MV-4-11 (cell line): ENCODE measurements at regions not wholly inside any gene's neighbourhood (a gene's known extent, or its start where the extent isn't known, plus 50 kb on each side); places are given as distances from the start of the nearest gene placed in this dataset.
"Not testable (repeated sequence)": the region's sequence is repeated elsewhere in the genome, so short reads cannot be mapped to it uniquely, and the experiment has no call there.

Source experiments
- DNase-seq: peaks from one replicate; lab custom pipeline; 2025; lab: John Stamatoyannopoulos, UW

DNA sequence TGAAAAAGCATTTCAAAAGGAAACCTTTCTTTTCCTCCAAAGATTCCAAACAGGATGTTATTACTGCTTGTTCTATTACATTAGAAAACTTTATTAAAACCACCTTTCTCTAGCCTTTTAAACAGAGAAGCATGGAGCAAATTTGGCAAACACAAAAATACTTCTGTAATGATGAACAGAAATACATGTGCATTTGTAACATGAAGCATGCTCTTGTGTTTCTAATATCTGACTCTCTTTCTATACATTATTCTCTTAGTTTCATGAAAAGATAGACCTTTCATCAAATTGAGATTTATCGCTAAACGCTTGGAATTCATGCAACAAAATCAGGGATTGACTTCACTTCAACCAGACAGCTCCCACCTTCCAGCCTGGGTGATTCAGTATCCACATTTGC, 152.8 kb upstream of the IRS2 start:
- no peak for DNase-seq

DNA sequence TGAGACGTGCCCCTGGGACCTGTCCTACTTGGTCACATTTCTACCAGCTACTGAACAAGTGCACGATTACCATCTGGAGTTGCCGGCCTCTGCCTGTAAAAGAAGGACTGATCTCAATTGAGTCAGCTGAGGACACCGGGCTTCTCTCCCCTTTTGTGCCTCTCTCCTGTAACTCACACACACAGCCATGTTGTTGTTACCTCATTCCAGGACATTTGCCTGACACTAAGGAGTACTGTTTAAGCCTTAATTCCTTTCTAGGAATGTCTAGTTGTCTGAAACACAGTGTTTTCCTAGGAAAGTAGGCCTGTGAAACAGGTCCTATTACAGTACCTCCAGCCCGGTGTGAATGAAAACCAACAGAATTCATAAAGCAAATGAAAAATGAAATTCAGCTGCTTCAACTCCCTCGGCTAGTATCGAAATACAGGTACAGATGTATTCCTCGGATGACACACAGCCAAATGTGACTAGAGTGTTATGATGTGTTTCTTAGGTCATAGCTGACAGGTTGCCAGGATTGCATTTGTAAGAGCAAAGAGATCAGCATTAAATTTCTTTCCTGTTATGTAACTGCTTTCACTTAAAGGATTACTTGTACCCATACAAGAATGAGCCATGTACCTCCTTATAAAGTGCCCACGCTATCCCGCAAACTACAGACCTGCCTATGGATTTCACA, 152.0 kb upstream of the IRS2 start:
- no peak for DNase-seq

DNA sequence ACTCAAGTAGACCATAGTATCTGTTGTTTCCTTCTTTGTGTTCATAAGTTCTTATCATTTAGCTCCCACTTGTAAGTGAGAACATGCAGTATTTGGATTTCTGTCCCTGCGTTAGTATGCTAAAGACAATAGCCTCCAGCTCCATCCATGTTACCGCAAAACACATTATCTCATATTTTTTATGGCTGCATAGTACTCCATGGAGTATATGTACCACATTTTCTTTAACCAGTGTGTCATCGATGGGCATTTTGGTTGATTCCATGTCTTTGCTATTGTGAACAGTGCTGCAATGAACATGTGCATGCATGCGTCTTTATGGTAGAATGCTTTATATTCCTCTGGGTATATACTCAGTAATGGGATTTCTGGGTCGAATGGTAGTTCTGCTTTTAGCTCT, 148.1 kb upstream of the IRS2 start:
- not testable (repeated sequence) for DNase-seq

DNA sequence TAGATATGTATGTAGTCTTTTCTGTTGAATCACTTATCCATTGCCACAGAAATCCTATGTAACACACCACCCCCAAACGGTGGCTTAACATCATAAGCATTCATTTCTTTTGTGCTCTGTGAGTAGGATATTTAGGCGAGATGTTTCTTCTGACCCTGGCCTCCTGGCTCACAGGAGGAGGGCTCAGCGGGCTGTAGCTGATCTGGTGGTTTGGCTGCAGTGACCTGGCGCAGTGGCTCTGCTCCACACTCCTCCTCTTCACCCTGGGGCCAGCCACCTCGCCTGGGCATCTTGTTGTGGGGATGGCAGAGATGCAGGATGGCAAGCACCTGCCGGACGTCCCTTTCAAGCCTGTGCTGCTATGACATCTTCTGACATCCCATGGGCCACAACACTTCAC, 147.1 kb upstream of the IRS2 start:
- DNase-seq: no peak

DNA sequence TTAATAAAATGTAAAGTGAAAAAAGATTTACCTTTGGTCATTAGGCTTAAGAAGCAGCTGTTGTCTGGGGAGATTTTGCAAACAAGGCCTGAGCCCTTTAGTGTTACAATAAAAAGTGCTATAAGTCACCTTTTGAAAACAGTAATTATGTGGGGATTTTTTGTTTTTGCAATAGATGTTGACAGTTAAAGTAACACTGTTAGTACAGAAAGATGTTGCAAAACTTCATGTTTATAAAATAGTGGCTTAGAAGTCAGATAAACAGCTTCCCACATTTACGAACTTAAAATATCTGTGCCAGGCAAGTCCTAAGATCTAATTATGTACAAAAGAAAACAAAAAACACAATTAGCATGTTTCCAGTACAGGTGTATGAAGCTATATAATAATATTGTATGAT, 138.0 kb upstream of the IRS2 start:
- no peak for DNase-seq

DNA sequence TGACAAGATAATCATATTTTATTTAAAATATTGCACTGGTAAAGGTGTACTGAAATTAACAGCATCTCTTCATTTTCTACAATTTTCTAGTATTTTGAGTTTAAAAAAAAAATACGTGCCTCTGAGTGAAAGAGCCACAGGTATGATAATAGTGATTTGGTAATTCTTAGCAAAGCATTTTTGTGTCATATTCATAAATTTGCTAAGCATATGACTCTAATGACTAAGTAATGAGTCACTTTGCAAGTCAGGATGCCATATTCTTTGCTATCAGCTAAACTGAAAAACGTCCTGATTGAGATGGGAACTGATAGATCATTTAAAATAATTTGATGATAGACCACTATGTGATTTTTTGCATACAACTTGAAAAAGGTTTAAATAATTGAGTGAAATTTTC, 136.1 kb upstream of the IRS2 start:
- no peak for DNase-seq

DNA sequence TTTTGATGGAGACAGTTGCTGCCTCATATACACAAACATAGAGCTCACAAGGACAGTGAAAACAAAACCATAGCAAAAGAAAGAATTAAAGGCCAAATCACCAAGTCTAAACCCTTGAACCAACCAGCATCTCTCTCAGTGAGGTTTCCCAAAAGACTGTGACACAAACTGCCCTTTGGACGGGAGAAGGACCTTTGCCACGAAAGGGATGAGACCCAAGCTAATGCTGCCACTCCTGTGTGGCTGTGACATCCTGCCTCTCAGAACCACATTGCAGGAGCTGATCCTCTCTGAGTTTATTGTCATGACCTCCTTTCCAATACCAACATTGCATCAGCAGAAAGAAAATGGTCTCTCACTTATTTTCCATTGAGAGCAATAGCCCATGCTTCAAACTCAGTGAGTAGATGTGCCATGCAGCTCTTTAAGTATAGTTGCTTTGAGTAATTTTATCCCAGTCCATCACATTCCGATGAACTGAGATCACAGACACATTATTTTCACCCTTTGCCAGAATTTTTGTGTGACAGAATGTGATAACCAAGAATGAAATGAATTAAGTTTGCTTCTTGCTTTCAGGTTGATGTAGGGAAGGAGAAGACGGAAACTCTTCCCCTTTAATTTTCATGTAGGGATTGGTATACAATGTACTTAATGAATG, 133.5 kb upstream of the IRS2 start:
- no peak for DNase-seq

DNA sequence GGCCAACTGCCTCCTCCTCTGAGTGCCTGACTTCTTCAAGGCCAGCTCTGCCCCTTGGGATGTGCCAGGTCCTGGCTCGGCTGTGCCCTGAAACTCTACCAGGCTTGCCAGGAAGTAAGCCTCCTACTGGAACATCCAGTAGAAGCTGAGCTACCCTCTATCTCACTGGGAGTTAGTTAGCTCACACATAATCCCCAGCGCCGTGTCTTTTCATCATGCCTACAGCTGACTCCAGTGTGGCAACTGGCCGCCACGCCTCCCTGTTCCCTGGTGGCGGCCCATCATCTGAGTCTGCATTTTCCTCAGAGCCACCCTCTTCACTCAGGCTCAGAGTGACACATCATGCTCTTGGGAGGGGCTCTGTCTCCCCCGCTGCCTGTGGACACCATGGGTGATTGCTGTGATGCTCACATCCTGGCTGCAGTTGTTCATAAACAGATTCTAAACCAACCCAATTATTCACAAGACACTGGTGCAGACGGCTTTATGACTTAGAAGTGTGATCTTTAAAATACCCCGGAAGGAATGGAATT, 131.9 kb upstream of the IRS2 start:
- no peak for DNase-seq

DNA sequence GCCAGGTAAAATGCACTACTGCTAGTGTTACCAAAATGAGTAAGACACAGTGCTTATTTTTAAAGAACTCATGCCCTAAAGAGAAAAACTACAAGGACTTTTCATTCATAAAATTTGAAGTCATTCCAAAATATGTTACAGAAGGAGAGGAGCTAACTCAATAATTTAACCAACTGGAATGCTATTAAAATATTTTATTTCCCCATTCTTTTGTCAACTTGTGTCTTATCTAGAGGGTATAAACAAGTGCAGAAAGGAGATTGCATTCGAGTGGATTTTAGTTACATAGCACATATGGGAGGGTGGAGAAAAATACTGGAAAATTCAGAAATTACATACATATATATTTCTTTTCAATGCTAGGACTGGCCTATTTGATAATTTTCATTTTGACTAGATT, 131.0 kb upstream of the IRS2 start:
- DNase-seq: no peak

DNA sequence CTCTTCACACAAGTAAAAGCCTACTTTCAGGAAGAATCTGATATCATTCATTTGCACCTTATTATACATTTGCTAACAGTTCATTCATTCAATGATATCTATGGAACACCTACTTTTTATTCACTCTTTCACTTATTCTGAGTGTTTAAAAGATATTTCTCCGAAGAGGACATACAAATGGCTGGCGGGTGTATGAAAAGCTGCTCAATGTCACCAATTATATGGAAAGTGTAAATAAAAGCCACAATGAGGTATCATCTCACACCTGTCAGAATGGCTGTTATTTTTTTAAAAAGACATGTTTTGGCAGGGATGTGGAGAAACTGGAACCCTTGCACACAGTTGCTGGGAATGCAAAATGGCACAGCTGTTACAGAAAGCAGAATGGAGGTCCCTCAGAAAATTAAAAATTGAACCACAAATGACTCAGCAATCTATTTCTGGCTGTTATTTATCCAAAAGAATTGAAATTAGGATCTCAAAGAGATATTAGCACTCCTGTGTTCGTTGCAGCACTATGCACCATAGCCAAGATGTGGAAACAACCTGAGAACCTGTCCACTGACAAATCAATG, 127.6 kb upstream of the IRS2 start:
- DNase-seq: no peak

DNA sequence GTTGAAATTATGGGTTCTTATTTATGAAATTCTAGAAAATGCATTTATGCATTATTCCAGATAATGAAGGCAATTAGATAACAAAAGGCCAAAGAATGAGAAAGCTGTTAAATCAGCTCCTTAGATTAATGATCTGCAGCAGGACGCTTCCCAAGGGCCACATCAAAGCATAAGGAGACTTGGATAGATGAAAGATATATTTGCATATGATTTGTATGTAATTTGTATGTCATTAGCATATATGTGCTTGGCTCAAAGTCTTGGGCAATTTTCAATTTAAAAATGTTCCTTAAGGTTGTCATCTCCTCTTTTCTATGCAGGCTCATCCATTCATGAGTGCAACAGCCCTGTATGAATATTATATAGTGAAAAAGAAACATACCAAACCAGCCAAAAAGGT, 126.8 kb upstream of the IRS2 start:
- no peak for DNase-seq

DNA sequence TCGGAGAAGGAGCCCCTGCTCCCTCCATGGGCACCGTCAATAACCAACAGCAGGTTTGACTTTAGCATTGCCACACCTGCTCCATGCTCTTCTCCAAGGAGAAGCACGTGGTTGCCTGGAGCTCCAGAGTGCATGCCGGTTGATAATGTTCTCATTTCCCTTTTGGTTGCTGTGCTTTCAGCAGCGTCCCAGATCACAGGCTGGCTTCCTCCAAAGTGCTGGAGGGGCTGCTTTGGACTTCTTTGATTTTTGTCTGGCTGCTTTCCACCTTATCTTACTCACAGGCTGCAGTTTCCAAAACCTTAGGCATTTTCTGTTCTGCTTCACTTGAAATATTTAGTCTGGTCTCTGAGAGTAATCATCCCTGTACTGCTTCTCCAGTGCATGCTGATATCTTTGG, 123.8 kb upstream of the IRS2 start:
- no peak for DNase-seq

DNA sequence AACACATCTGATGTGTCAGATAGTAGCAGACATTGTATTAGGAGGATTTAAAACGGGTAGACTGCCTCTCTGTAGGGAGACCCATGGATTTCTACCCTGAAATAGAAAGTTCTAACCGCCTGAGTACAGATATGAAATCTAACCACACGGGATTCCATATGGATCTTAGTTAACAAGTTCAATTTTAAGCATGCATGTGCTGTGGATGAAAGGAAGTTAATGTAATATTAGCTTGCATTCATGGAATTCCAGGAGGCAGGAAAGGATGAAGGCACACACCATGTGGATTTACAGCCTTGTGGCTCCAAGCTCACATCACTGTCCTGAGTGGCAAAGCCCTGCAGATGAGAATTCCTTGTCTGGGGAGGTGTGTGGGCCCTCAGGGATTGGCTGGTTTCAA, 120.6 kb upstream of the IRS2 start:
- no peak for DNase-seq

DNA sequence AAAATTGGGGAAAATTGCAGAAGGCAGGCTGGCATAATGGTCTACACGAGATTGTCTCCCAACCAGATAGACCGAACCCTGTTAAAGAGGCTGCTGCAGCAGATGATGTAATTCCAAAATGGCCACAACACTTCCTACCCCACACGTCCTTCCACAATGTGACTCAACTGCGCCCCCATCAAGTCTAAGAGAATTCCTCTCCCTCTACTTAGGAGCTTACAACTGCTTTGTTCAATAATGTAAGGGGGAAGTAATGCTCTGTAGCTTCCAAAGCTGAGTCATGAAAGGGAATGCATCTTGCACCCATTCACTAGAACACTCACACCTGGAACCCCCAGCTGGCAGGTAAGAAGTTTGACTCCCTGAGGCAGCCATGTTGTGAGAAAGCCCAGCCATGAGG, 117.8 kb upstream of the IRS2 start:
- DNase-seq: peak; percentile 13

DNA sequence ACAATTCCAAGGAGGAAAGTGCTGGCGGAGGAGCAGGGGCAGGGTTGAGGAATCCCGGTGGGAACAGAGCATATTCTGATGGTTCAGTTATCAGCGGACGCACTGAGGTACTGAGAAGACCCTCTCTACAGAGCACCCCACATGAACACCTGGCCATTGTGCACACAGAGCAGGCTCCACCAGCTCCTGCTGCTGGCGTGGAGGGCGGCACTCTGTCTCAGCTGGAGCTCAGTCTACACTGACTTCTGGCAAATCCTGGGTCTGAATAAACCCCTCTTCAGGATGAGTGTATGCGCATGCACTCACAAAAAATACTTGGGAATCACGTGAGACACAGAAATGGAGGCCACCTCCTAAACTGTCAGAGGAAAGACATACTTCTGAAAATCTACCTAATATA, 114.4 kb upstream of the IRS2 start:
- DNase-seq: no peak

DNA sequence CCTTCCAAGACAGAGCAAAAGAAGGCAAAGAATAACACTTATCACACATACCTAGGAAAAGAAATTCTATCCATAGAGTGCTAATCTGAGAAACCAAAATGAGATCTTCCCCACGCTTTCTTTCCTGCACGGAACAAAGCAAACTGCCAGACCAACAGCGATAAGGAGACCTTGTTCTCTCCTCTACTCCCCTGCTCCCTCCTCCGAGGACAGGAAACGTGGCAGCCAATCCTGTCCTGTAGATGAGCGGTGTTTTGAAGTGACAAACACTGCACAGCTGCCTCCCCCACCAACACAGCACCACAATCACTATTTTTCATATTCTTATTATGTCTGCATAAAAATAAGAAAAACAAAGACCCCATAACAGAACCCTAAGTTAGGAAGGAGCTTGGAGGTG, 113.9 kb upstream of the IRS2 start:
- no peak for DNase-seq

DNA sequence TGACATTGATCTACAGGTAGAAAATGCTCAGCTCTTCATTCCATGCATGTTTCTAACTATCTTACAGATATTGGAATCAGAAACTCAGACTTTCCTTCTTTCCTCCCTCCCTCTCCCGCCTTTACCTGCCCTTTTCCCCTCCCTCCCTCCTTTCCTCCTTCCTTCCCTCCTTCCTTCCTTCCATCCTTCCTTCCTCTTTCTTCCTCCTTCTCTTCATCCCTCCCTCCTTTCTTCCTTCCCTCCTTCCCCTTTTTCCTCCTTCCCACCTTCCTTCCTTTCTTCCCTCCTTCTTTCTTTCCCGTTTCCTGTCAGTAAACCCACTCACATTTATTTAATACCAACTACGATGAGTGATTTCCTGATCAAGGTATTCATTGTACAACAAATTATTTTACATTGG, 113.4 kb upstream of the IRS2 start:
- no peak for DNase-seq

DNA sequence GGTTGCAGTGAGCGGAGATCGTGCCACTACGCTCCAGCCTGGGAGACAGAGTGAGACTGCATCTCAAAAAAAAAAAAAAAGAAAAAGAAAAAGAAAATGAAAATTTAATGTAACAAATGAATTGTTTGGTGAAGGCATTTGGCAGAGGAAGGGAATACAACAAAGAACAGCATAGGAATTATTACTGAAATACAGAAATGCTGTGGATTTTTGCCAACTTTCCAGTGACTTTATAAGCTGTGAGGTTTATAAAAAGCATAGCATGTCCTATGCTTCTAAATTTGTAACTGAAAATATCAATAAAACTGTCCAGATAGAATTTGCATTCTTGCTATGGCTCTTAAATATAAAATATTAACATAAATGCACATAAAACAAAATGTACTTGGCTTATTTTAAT, 112.9 kb upstream of the IRS2 start:
- no peak for DNase-seq

DNA sequence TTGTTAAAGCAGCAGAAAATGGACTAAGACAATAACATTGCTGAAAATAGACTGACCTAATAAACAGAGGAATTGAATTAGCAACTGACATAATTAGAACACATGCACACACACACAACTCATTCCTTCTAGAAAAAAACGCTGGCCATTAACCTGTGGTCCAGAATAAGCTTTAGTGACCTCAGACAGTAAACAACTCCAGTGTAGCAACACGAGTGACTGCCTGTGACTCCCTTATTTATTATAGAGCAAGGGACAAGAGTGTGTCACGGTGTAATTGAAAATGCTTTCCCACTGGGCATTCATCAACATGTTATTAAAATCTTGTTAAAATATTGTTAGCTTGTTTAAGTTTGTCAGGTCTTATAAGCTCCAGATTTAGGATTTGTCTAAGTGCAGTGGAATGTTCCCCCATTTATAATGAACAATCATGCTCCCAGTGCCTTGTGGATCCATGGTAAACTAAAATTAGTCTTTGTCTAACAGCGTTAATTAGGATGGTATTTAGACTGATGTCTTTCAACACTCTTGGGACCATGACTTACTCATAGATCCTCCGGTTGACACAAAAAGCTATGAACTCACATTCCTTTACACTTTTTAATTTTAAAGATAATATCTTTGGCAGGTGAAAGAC, 111.7 kb upstream of the IRS2 start:
- no peak for DNase-seq

DNA sequence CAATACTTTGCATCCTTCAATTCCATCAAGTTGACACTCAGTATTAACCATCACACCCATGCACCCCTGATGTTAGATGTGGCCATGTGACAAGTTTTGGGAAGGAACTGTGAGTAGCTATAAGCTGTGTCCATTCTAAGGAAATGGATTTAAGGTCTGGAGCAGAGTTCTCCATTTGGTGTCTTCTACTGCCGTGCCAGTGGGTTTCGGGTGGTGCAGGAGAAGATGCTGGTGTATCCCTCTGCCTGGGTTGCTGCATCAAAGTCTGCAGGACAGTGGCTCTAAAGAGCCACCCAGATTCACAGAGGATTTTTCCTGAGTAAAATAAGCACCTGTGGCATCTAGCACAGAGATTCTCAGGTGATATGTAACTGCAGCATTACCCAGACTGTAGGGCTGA, 105.7 kb upstream of the IRS2 start:
- DNase-seq: no peak

DNA sequence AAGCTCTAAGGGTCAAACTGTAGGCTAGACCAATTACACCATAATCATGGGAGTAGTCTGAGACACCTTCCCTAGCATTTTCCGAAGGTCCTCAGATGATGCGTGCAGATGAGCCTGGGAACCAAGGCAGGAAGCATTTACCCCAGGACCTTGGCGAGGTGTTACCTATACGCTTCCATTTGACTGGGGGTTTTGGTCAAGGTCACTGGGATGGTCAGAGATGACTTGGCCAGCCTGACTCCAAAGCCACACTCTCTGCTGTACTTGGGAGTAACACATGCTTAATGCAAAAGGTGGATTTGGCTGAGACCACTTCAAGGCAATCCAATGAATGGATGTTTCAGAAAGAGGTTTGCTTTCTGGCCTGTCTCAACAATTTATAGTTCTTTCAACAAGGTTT, 98.9 kb upstream of the IRS2 start:
- DNase-seq: no peak

DNA sequence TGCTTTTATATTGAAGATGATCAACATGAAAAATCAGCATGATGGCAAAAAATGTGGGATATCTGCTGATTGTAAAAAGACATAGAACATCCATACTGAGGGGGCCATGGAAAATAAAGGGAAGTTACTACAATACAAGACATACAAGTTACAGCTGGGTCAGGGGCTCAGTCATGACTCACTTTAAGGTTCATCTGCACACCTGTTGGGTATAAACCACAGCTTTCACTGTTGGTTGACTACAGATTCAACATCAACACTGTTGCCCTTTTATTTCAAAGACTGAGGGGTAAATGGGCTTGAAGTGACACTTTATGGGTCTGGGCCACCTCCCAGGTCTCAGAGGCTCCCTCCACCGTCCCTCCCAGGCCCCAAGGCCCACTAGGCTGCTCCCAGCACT, 98.1 kb upstream of the IRS2 start:
- DNase-seq: no peak
